ENCODE measurements at regions not wholly inside any gene's neighbourhood (a gene's known extent, or its start where the extent isn't known, plus 50 kb on each side); places are given as distances from the start of the nearest gene placed in this dataset.
"Not testable (repeated sequence)": the region's sequence is repeated elsewhere in the genome, so short reads cannot be mapped to it uniquely, and the experiment has no call there.

GRCh38 chr7:10759120-10759519 is 214.6 kb upstream of the PHF14 start:
- no peak for TF ChIP-seq CTCF (IDR thresholded peaks at IDR 0.05; ENCODE audit: control extremely low read depth, extremely low read depth, low read depth, missing control alignments)
- CTCF ChIA-PET: interaction anchor here (2.7 kb wide), 1 partner anchor 11 kb away, joined by 7 read pairs; no protein-coding TSS in a partner anchor
- POLR2A ChIA-PET: no interaction called here
- no peak for DNase-seq (ENCODE audit: extremely low spot score)

DNA sequence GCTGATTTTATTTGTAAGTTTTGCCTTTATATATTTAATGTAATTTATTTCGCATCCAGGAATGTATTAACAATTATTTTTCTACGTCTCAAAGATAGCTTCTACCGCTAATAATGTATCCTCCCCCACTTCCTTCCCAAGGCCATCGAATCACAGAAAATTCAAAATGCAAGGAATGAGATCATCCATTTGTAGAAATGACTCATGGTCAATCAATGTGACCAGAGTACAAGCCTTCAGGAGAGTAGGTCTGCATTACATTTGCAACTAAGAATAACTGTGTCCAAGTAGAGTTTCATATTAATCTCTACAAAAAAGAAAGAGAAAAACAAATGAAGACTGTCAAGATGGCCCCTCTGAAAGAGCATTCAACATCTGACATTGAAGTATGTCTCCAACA is 205.9 kb upstream of the PHF14 start:
- no peak for TF ChIP-seq CTCF (IDR thresholded peaks at IDR 0.05; ENCODE audit: control extremely low read depth, extremely low read depth, low read depth, missing control alignments)
- DNase-seq (ENCODE audit: extremely low spot score): no peak
- ChIA-PET CTCF (no interaction called here), POLR2A (no interaction called here)

DNA sequence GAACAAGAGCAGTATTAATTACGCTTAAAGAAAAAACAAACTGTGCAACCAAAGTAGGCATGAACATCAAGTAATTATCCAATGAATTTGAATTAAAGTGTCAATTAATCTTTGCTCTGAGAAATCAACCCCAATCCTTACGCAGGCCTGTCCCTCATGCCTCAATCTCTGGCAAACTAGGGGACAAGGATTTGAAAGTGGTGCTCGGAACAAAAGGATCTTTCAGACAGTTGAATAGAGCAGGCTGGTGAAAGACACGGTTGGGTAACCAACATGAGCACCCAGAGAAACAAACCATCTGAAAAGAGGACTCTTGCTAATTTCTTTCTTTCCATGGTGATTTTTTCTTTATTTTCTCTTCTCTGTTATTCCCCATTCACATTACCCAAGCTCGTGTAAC is 203.5 kb upstream of the PHF14 start:
- no peak for TF ChIP-seq CTCF (IDR thresholded peaks at IDR 0.05; ENCODE audit: control extremely low read depth, extremely low read depth, low read depth, missing control alignments)
- ChIA-PET CTCF (no interaction called here), POLR2A (no interaction called here)
- no peak for DNase-seq (ENCODE audit: extremely low spot score)

GRCh38 chr7:10773430-10773829 is 200.2 kb upstream of the PHF14 start:
- POLR2A ChIA-PET: no interaction called here
- CTCF ChIA-PET: no interaction called here
- DNase-seq (ENCODE audit: extremely low spot score): no peak
- TF ChIP-seq CTCF (IDR thresholded peaks at IDR 0.05; ENCODE audit: control extremely low read depth, extremely low read depth, low read depth, missing control alignments): no peak

DNA sequence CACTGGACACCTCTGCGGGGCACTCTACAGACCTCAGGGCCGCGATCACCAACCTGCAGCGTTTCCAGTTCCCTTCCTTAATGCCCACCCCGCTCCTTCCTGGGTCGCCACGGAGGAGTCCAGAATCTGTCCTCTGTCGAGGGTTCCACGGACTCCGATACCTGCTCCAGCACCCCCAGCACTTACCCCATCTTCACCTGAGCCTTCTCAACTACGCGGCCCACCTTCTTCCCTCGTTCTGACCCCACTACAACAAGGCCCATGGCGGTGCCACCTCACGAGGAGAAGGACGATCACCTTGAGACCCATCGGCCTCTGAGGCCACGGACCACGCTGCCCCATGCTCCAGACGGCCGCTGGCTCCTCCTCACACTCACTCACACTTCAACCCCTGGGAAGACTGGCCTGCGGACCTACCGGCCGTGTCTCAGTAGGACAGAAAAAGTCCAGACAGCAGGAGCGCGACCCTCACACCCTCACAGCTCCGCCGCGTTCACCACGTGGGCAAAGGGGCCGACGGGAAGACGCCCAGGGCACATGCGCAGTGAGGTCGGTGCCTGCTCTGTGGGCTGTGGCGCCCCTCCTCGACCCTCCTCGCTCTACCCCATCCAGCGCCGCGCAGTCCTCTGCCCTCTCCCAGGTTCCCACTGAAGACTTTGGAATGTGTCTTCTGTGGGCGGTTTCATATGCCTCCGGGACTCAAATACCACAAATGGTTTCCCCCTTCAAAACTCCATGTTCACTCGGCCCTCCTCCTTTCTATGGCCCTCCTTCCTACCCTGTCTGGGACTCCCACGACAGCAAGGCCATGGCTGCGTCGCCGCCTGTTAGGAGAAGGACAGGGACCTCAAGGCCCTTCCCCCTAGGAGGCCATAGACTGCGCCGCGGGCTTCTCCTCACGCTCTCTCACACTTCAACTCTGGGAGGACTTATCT is 193.9 kb upstream of the PHF14 start:
- TF ChIP-seq CTCF (IDR thresholded peaks at IDR 0.05; ENCODE audit: control extremely low read depth, extremely low read depth, low read depth, missing control alignments): no peak
- CTCF ChIA-PET: no interaction called here
- POLR2A ChIA-PET: no interaction called here
- DNase-seq (ENCODE audit: extremely low spot score): no peak

- CTCF ChIA-PET: no interaction called here
- no peak for TF ChIP-seq CTCF (IDR thresholded peaks at IDR 0.05; ENCODE audit: control extremely low read depth, extremely low read depth, low read depth, missing control alignments)
- DNase-seq (ENCODE audit: extremely low spot score): no peak
- POLR2A ChIA-PET: no interaction called here
Measured at GRCh38 chr7:10780400-10780747, 193.3 kb upstream of the PHF14 start.

- POLR2A ChIA-PET; DNase-seq (ENCODE audit: extremely low spot score); CTCF ChIA-PET: not testable (repeated sequence)
Measured at GRCh38 chr7:10786976-10787375, 186.7 kb upstream of the PHF14 start.
